Endothelial cell of umbilical vein (primary cell): ENCODE measurements at regions not wholly inside any gene's neighbourhood (a gene's known extent, or its start where the extent isn't known, plus 50 kb on each side); places are given as distances from the start of the nearest gene placed in this dataset.

Source experiments
- BruUV-seq: library from RNA; stranded (reverse); fragments of 400-500 nt; replicated peaks from 2 replicates; lab custom pipeline; 2021; lab: Mats Ljungman, UMichigan
- CTCF ChIA-PET: fragments of 300-600, 350-600 bp; sonication (Branson Sonifier 250); formaldehyde crosslinking; loops from one replicate; lab custom pipeline; 2021; ENCODE audit warnings: antibody characterized with exemption, inconsistent platforms; lab: Charles Lee
- POLR2A ChIA-PET: fragments of 300-600, 350-600 bp; sonication (Branson Sonifier 250); formaldehyde crosslinking; loops from one replicate; lab custom pipeline; 2021; ENCODE audit warnings: antibody characterized with exemption, inconsistent platforms; lab: Charles Lee
- DNase-seq: peaks from one replicate; pipeline ENCODE4 v3.0.0-alpha.2; 2011; ENCODE audit warnings: low read depth, low spot score
- FAIRE-seq: peaks from 2 replicates; lab custom pipeline; 2011; peaks lifted over from hg19 to GRCh38; lab: Jason Lieb, UNC
- H2AFZ ChIP-seq: 2 replicates; pipeline ENCODE4 v1.6.0; 2012; ENCODE audit warnings: low read depth, low read length, control low read depth, inconsistent platforms
- H3K27ac ChIP-seq: 2 replicates; pipeline ENCODE4 v1.5.1; 2011; ENCODE audit warnings: low read depth, mild to moderate bottlenecking, control low read depth, low read length, moderate library complexity; ENCODE audit not compliant: insufficient read depth
- H3K27me3 ChIP-seq, 2 experiments: 2 replicates each; pipeline versions ENCODE4 v1.6.0 to v1.6.1; 2011; ENCODE audit warnings: low read length in 2 of 2, mixed read lengths in 1 of 2; ENCODE audit not compliant: control insufficient read depth in 2 of 2, insufficient read depth in 2 of 2
- H3K36me3 ChIP-seq, 2 experiments: 2 replicates in 1 of 2; 3 replicates in 1 of 2; pipeline ENCODE4 v1.5.1; 2011; ENCODE audit warnings: low read length in 2 of 2, mild to moderate bottlenecking in 1 of 2, moderate library complexity in 1 of 2; ENCODE audit not compliant: control insufficient read depth in 2 of 2, insufficient read depth in 2 of 2; ENCODE audit errors: extremely low read depth in 1 of 2
- H3K4me1 ChIP-seq: 3 replicates; pipeline ENCODE4 v1.5.1; 2011; ENCODE audit warnings: mild to moderate bottlenecking, low read length; ENCODE audit not compliant: control insufficient read depth, insufficient read depth; ENCODE audit errors: extremely low read depth
- H3K4me2 ChIP-seq: 2 replicates; pipeline ENCODE4 v1.6.1; 2011; ENCODE audit warnings: low read length, control low read depth, mixed read lengths; ENCODE audit not compliant: insufficient read depth
- H3K4me3 ChIP-seq, 3 experiments: fragments of 200-600 bp in 1 of 3; sonication (generic), shearing (Covaris generic) in 1 of 3; replicated peaks in 1 of 3; 2 replicates each; pipeline ENCODE4 v1.5.1; 2011 to 2016; ENCODE audit warnings: control low read depth in 3 of 3, low read length in 3 of 3, mild to moderate bottlenecking in 2 of 3, inconsistent platforms in 1 of 3, low read depth in 1 of 3, moderate library complexity in 1 of 3; ENCODE audit not compliant: insufficient read depth in 1 of 3
- H3K79me2 ChIP-seq: 2 replicates; pipeline ENCODE4 v1.6.0; 2012; ENCODE audit warnings: low read length, inconsistent platforms; ENCODE audit not compliant: control insufficient read depth, insufficient read depth
- H3K9ac ChIP-seq: replicated peaks from 2 replicates; pipeline ENCODE3; 2011; ENCODE audit warnings: low read length, control low read depth; ENCODE audit not compliant: insufficient read depth; ENCODE audit errors: extremely low read depth
- H3K9me1 ChIP-seq: replicated peaks from 3 replicates; pipeline ENCODE4 v1.6.0; 2011; ENCODE audit warnings: mild to moderate bottlenecking, low read length; ENCODE audit not compliant: control insufficient read depth, insufficient read depth; ENCODE audit errors: extremely low read depth
- H3K9me3 ChIP-seq: replicated peaks from 2 replicates; pipeline ENCODE4 v1.5.1; 2012; ENCODE audit warnings: low read length, inconsistent platforms; ENCODE audit not compliant: control insufficient read depth, insufficient read depth
- H4K20me1 ChIP-seq: replicated peaks from 2 replicates; pipeline ENCODE3; 2011; ENCODE audit warnings: mild to moderate bottlenecking, low read length; ENCODE audit not compliant: control insufficient read depth, insufficient read depth; ENCODE audit errors: extremely low read depth
- EZH2 ChIP-seq: IDR thresholded peaks from 2 replicates; pipeline ENCODE4 v1.6.1; 2012; ENCODE audit warnings: borderline replicate concordance, low read depth, mild to moderate bottlenecking, moderate library complexity, low read length, inconsistent platforms; ENCODE audit not compliant: severe bottlenecking
- FOS ChIP-seq: IDR thresholded peaks from 2 replicates; pipeline ENCODE4 v1.6.1; 2011; ENCODE audit warnings: mild to moderate bottlenecking, low read length, moderate library complexity, borderline replicate concordance; ENCODE audit not compliant: insufficient read depth
- GATA2 ChIP-seq: IDR thresholded peaks from 2 replicates; pipeline ENCODE4 v1.7.0; 2011; ENCODE audit warnings: low read depth, mild to moderate bottlenecking, moderate library complexity, mixed read lengths, low read length; ENCODE audit not compliant: insufficient read length, insufficient read depth
- JUN ChIP-seq: IDR thresholded peaks from 2 replicates; pipeline ENCODE4 v1.6.1; 2011; ENCODE audit warnings: borderline replicate concordance, low read depth; ENCODE audit not compliant: insufficient read length, insufficient read depth
- MYC ChIP-seq: IDR thresholded peaks from one replicate; pipeline ENCODE4 v1.6.1; 2011; ENCODE audit warnings: mild to moderate bottlenecking, low read depth, low read length
- POLR2A ChIP-seq: IDR thresholded peaks from 2 replicates; pipeline ENCODE4 v1.6.1; 2012; ENCODE audit warnings: low read depth, mild to moderate bottlenecking, control low read depth, low read length
- POLR2AphosphoS5 ChIP-seq: IDR thresholded peaks from 2 replicates; pipeline ENCODE4 v1.6.1; 2012; ENCODE audit warnings: low read depth, mild to moderate bottlenecking, control low read depth, low read length, moderate library complexity; ENCODE audit not compliant: insufficient read depth
- dilution Hi-C: fragments of 300-500 bp; cut with MboI; formaldehyde crosslinking; loops from one replicate; pipeline ENCODE4 v1.15.0; 2019; ENCODE audit warnings: low sequenced_read_pairs; ENCODE audit not compliant: extremely low pct_ligation_motif_present
- intact Hi-C: fragments of 100-400 bp; cut with micrococcal nuclease; formaldehyde crosslinking; loops from one replicate; pipeline ENCODE4 v1.10.0; 2022
- TF ChIP-seq, protein P1 (sequence below): IDR thresholded peaks from 2 replicates; pipeline ENCODE4 v1.6.1; 2011; ENCODE audit not compliant: insufficient read depth, insufficient read length
- TF ChIP-seq, protein P2 (sequence below), 2 donors: IDR thresholded peaks; 1 replicate in 1 of 2; 2 replicates in 1 of 2; pipeline ENCODE4 v1.5.1; 2011; ENCODE audit warnings: low read length in 2 of 2, mild to moderate bottlenecking in 2 of 2, moderate library complexity in 2 of 2, control low read depth in 1 of 2, inconsistent platforms in 1 of 2, low read depth in 1 of 2; ENCODE audit not compliant: insufficient read depth in 1 of 2; ENCODE audit errors: extremely low read depth in 1 of 2

DNA sequence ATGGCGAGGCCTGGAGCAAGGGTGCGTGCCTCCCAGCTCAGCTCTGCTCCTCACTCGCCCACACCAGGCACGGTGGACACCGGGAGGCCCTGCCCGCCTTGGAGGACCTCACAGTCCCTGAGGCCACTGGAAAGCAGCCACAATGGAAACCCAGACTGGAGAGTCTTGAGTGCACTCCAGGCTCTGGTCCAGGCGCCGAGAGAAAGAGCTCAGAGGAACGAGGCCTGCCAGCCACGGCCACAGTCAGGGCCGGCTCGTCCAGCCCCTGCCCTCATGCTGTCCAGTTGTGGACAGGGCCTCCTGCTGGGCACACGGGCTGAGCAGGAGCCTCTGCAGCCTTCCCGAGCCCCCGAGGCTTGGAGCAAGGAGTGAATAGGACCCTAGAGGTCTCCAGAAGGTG, 53.3 kb upstream of the GRPEL1 start:
- Histone ChIP-seq H3K4me1 (no peaks in the 10 kb centered on the region), H3K9ac (no peak overlapping the region), H3K36me3 (no peaks in the 10 kb centered on the region), H3K4me2 (no peak overlapping the region), H2AFZ (no peak overlapping the region), H3K4me3 (no peak overlapping the region), H3K27ac (no peak overlapping the region), H3K9me3 (no peaks in the 10 kb centered on the region), H4K20me1 (no peaks in the 10 kb centered on the region), H3K9me1 (no peaks in the 10 kb centered on the region), H3K27me3 (no peaks in the 10 kb centered on the region), H3K79me2 (no peaks in the 10 kb centered on the region)
- dilution Hi-C loops, result no loop called here
- ChIA-PET POLR2A (no interaction called here), CTCF (no interaction called here)
- FAIRE-seq (no peak), DNase-seq (no peak)
- no TSS peak for BruUV-seq
- intact Hi-C loops, result no loop called here
- TF ChIP-seq GATA2, result no peak
- no peak for TF ChIP-seq POLR2AphosphoS5
- TF ChIP-seq, protein P1, sequence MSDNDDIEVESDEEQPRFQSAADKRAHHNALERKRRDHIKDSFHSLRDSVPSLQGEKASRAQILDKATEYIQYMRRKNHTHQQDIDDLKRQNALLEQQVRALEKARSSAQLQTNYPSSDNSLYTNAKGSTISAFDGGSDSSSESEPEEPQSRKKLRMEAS, result no peak
- TF ChIP-seq FOS, result no peak
- no peak for TF ChIP-seq POLR2A
- no peak for TF ChIP-seq EZH2
- TF ChIP-seq, protein P2, sequence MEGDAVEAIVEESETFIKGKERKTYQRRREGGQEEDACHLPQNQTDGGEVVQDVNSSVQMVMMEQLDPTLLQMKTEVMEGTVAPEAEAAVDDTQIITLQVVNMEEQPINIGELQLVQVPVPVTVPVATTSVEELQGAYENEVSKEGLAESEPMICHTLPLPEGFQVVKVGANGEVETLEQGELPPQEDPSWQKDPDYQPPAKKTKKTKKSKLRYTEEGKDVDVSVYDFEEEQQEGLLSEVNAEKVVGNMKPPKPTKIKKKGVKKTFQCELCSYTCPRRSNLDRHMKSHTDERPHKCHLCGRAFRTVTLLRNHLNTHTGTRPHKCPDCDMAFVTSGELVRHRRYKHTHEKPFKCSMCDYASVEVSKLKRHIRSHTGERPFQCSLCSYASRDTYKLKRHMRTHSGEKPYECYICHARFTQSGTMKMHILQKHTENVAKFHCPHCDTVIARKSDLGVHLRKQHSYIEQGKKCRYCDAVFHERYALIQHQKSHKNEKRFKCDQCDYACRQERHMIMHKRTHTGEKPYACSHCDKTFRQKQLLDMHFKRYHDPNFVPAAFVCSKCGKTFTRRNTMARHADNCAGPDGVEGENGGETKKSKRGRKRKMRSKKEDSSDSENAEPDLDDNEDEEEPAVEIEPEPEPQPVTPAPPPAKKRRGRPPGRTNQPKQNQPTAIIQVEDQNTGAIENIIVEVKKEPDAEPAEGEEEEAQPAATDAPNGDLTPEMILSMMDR (IDR thresholded peaks at IDR 0.05; ENCODE audit: extremely low read depth in 1 of 2, insufficient read depth in 1 of 2, low read depth in 1 of 2, low read length in 2 of 2), result no peak
- TF ChIP-seq MYC, result no peak
- TF ChIP-seq JUN, result no peak
